Motor neuron (in vitro differentiated cells): ENCODE measurements at regions not wholly inside any gene's neighbourhood (a gene's known extent, or its start where the extent isn't known, plus 50 kb on each side); places are given as distances from the start of the nearest gene placed in this dataset.
"Not testable (repeated sequence)": the region's sequence is repeated elsewhere in the genome, so short reads cannot be mapped to it uniquely, and the experiment has no call there.

Source experiments
- ATAC-seq, 8 experiments: fragments of 200-7000 bp; cut with Tn5 transposase; replicated peaks in 6 of 8; 2 replicates each; pipeline ENCODE4 v1.8.0; 2021; ENCODE audit warnings: mild to moderate bottlenecking in 8 of 8, moderate library complexity in 8 of 8
- H3K27ac ChIP-seq, 2 donors: fragments of 250-450 bp; sonication (Bioruptor Pico); 2 replicates each; pipeline ENCODE4 v1.9.0; 2021; ENCODE audit warnings: antibody characterized with exemption in 2 of 2, mild to moderate bottlenecking in 2 of 2, moderate library complexity in 1 of 2
- H3K4me1 ChIP-seq, 2 donors: fragments of 250-450 bp; sonication (Bioruptor Pico); replicated peaks in 1 of 2; 2 replicates each; pipeline ENCODE4 v1.6.1; 2021; ENCODE audit warnings: antibody characterized with exemption in 2 of 2, mild to moderate bottlenecking in 2 of 2, moderate library complexity in 1 of 2
- H3K4me3 ChIP-seq, 5 donors: fragments of 250-450 bp; sonication (Bioruptor Pico); 2 replicates each; pipeline ENCODE4 v1.9.0; 2021; ENCODE audit warnings: antibody characterized with exemption in 5 of 5, mild to moderate bottlenecking in 5 of 5, moderate library complexity in 4 of 5
- WGBS, 10 experiments: fragments of 450-650 bp; shearing (Covaris generic); methylation state at CpG; one replicate each; pipeline ENCODE4 v1.0.0; 2022; 5-methylcytosine and 5-hydroxymethylcytosine counted together
- in situ Hi-C, 9 experiments: fragments of 400-800 bp; cut with MboI; loops; one replicate each; pipeline ENCODE4 v1.15.0; 2021; ENCODE audit warnings: low sequenced_read_pairs in 9 of 9, low pct_unique_long_range_greater_than_20kb in 2 of 9; ENCODE audit not compliant: unreplicated experiment in 9 of 9

- in situ Hi-C loops, H3K27ac ChIP-seq, H3K4me1 ChIP-seq, H3K4me3 ChIP-seq, ATAC-seq: not testable (repeated sequence)
- WGBS, 10 experiments: 0 to 100% (median 50%) methylated on average over 1 to 3 of the region's 3 CpGs; no CpG with 5 or more reads in 3 of the 10 experiments
These were observed 534.6 kb downstream of the KCNJ18 start for GRCh38 chr17:22226932-22227331.

GRCh38 chr17:22227699-22228553 lies 535.6 kb downstream of the KCNJ18 start:
- H3K27ac ChIP-seq, H3K4me1 ChIP-seq, in situ Hi-C loops, ATAC-seq, H3K4me3 ChIP-seq: not testable (repeated sequence)
- 50 to 91% methylated on average over 1 of the region's 5 CpGs; no CpG with 5 or more reads in 8 of the 10 experiments for WGBS, 10 experiments

DNA sequence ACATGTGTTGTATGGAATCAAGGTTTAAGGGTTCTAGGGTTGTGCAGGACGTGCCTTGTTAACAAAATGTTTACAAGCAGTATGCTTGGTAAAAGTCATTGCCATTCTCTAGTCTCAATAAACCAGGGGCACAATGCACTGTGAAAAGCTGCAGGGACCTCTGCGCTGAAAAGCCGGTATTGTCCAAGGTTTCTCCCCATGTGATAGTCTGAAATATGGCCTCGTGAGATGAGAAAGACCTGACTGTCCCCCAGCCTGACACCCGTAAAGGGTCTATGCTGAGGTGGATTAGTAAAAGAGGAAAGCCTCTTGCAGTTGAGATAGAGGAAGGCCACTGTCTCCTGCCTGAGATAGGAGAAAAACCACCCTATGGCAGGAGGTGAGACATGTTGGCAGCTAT lies 537.5 kb downstream of the KCNJ18 start:
- WGBS, 10 experiments: 7 to 100% (median 67%) methylated on average over 1 to 3 of the region's 5 CpGs; no CpG with 5 or more reads in 5 of the 10 experiments
- H3K4me3 ChIP-seq, ATAC-seq, H3K27ac ChIP-seq, in situ Hi-C loops, H3K4me1 ChIP-seq: not testable (repeated sequence)

DNA sequence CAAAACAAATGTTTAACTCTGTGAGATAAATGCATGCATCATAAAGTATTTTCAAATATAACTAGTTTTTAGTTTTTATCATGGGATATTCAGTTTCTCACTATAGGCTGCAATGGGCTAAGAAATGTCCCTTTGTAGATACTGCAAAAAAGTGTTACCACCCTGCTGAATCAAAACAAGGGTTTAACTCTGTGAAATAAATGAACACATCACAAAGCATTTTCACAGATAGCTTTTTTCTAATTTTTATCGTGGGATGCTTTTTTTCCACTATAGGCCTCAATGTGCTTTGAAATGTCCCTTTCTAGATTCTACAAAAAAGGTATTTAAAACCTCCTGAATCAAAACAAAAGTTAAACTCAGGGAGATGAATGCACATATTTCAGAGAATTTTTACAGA lies 541.1 kb downstream of the KCNJ18 start:
- 0 to 100% (median 67%) methylated on average over 1 of the region's 1 CpG; no CpG with 5 or more reads in 3 of the 10 experiments for WGBS, 10 experiments
- Histone ChIP-seq H3K27ac (no peak overlapping the region), H3K4me1 (no peaks in the 10 kb centered on the region), H3K4me3 (no peak overlapping the region)
- no peak for ATAC-seq
- in situ Hi-C loops: no loop called here

DNA sequence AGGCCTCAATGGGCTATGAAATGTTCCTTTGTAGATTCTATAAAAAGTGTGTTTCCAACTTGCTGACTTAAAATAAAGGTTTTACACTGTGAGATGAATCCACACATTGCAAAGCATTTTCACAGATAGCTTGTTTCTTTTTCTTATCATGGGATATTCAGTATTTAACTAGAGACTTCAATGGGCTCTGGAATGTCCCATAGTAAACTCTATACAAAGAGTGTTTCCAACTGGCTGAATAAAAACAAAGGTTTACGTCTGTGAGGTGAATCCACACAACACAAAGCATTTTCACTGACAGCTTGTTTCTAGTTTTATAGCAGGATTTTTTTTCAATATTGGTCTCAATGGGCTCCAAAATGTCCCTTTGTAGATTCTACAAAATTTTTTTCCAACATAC lies 550.1 kb downstream of the KCNJ18 start:
- ATAC-seq: peak in 5 of 8 experiments; percentile 41 to 79 (median 65)
- H3K4me3 ChIP-seq: no peak overlapping the region
- no peaks in the 10 kb centered on the region for H3K4me1 ChIP-seq
- no peak overlapping the region for H3K27ac ChIP-seq
- 0 to 43% (median 11%) methylated on average over 1 of the region's 1 CpG; no CpG with 5 or more reads in 1 of the 10 experiments for WGBS, 10 experiments
- in situ Hi-C loops: no loop called here

DNA sequence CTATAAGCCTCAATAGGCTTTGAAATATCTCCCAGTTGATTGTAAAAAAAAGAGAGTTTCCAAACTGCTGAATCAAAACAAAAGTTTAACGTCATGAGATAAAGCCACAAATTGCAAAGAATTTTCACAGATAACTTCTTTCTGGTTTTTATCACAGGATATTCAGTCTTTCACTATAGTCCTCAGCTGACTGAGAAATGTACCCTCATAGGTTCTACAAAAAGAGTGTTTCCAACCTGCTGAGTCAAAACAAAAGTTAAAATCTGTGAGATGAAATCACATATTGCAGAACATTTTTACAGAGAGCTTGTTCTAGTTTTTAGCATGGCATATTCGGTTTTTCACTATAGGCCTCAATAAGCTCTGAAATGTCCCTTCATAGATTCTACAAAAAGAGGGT lies 559.2 kb downstream of the KCNJ18 start:
- Histone ChIP-seq H3K27ac (no peak overlapping the region), H3K4me1 (no peaks in the 10 kb centered on the region), H3K4me3 (no peak overlapping the region)
- 0 to 100% (median 59%) methylated on average over 1 to 2 of the region's 2 CpGs for WGBS, 10 experiments
- in situ Hi-C loops: no loop called here
- no peak for ATAC-seq

DNA sequence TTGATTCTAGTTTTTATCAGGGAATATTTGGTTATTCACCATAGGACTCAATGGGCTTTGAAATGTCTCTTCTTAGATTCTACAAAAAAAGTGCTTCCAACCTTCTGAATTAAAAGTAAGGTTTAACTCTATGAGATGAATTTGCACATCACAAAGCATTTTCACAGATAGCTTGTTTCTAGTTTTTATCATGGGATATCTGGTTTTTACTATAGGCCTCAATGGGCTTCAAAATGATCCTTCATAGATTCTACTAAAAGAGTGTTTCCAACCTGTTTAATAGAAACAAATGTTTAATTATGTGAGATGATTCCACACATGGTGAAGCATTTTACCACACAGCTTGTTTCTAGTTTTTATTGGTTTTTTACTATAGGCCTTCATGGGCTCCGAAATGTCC lies 560.7 kb downstream of the KCNJ18 start:
- no peak for ATAC-seq
- H3K4me3 ChIP-seq: no peak overlapping the region
- H3K4me1 ChIP-seq: no peaks in the 10 kb centered on the region
- 0 to 90% (median 14%) methylated on average over 1 of the region's 1 CpG; no CpG with 5 or more reads in 2 of the 10 experiments for WGBS, 10 experiments
- H3K27ac ChIP-seq: no peak overlapping the region
- in situ Hi-C loops: no loop called here

DNA sequence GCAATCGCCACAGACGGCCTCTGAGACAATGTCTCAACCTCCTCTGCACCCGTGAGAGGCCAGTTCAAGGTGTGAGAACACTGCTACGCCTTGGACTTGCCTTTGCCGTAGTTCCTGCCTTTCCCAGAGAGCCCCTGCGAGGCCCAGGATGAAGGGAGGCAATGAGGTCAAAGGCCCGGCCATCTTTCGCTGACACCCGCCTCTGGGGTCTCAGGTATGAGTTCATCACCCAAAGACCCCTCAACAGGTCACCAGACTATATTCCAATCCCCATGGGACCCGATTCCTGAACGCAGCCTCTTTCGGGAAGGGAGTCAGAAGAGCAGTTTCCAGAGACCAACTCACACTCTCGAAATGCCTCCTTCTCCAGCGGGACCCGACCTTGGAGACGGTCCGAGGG lies 573.5 kb downstream of the KCNJ18 start:
- in situ Hi-C loops: no loop called here
- no peak for ATAC-seq
- H3K4me1 ChIP-seq: no peaks in the 10 kb centered on the region

GRCh38 chr17:22266231-22266630 lies 573.9 kb downstream of the KCNJ18 start:
- no peak overlapping the region for H3K4me3 ChIP-seq
- in situ Hi-C loops: no loop called here
- H3K27ac ChIP-seq: no peak overlapping the region
- 0 to 87% (median 78%) methylated on average over 1 to 11 of the region's 18 CpGs; no CpG with 5 or more reads in 3 of the 10 experiments for WGBS, 10 experiments
- peak in 2 of 8 experiments; percentile 74 to 85 for ATAC-seq
- H3K4me1 ChIP-seq: no peaks in the 10 kb centered on the region

More for the DNA sequence above, 573.5 kb downstream of the KCNJ18 start:
- no peak overlapping the region for H3K27ac ChIP-seq
- no peak overlapping the region for H3K4me3 ChIP-seq
- WGBS, 10 experiments: 37 to 100% (median 82%) methylated on average over 2 to 10 of the region's 17 CpGs; no CpG with 5 or more reads in 2 of the 10 experiments

GRCh38 chr17:22267019-22267418 lies 574.7 kb downstream of the KCNJ18 start:
- no peak overlapping the region for H3K27ac ChIP-seq
- in situ Hi-C loops: no loop called here
- WGBS, 10 experiments: 26 to 93% (median 80%) methylated on average over 1 to 9 of the region's 9 CpGs; no CpG with 5 or more reads in 3 of the 10 experiments
- H3K4me1 ChIP-seq: no peaks in the 10 kb centered on the region
- no peak for ATAC-seq
- no peak overlapping the region for H3K4me3 ChIP-seq

- 54 to 92% (median 80%) methylated on average over 1 to 14 of the region's 25 CpGs; no CpG with 5 or more reads in 3 of the 10 experiments for WGBS, 10 experiments
- in situ Hi-C loops: no loop called here
- Histone ChIP-seq H3K27ac (no peak overlapping the region), H3K4me3 (no peak overlapping the region), H3K4me1 (no peaks in the 10 kb centered on the region)
- ATAC-seq: no peak
These were observed 576.0 kb downstream of the KCNJ18 start for GRCh38 chr17:22268214-22268911.

- Histone ChIP-seq H3K4me1 (no peaks in the 10 kb centered on the region), H3K4me3 (no peak overlapping the region), H3K27ac (no peak overlapping the region)
- in situ Hi-C loops: no loop called here
- WGBS, 10 experiments: 41 to 81% (median 74%) methylated on average over 2 to 9 of the region's 13 CpGs; no CpG with 5 or more reads in 5 of the 10 experiments
- no peak for ATAC-seq
These were observed 576.5 kb downstream of the KCNJ18 start for GRCh38 chr17:22268912-22269220.

DNA sequence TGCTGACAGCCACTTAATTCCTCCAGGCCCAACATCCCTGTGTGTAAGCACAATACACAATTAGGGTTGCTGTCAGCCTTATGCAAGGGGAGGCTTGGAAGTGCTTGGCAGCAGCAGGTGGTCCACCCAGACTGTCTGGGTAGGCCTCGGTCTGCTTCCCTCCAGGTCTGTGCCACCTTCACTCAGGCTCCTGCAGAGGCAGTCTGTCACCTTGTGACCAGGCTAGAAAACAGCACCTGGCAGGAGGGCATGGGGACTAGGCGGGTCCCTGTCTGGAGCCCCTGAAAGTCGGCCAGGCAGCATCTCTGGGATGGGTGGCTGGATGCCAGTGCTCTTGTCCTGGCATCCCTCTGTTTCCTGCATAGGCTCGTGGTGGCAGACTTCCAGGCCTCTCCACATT lies 578.1 kb downstream of the KCNJ18 start:
- in situ Hi-C loops: no loop called here
- no peak for ATAC-seq
- Histone ChIP-seq H3K4me1 (no peaks in the 10 kb centered on the region), H3K4me3 (no peak overlapping the region), H3K27ac (no peak overlapping the region)
- 0 to 75% (median 60%) methylated on average over 1 to 2 of the region's 4 CpGs; no CpG with 5 or more reads in 5 of the 10 experiments for WGBS, 10 experiments
